Loucy (cell line): ENCODE measurements at regions not wholly inside any gene's neighbourhood (a gene's known extent, or its start where the extent isn't known, plus 50 kb on each side); places are given as distances from the start of the nearest gene placed in this dataset.

ENCODE experiments used
- CTCF ChIP-seq: fragments of 200-600 bp; sonication (generic); conservative IDR thresholded peaks from 2 replicates; pipeline ENCODE4 v1.5.1; 2014; ENCODE audit warnings: mild to moderate bottlenecking, antibody characterized with exemption, low read length
- EZH2phosphoT487 ChIP-seq: fragments of 200-600 bp; IDR thresholded peaks from 2 replicates; pipeline ENCODE4 v1.6.1; 2018; ENCODE audit warnings: antibody characterized with exemption, mild to moderate bottlenecking, moderate library complexity, borderline replicate concordance

DNA sequence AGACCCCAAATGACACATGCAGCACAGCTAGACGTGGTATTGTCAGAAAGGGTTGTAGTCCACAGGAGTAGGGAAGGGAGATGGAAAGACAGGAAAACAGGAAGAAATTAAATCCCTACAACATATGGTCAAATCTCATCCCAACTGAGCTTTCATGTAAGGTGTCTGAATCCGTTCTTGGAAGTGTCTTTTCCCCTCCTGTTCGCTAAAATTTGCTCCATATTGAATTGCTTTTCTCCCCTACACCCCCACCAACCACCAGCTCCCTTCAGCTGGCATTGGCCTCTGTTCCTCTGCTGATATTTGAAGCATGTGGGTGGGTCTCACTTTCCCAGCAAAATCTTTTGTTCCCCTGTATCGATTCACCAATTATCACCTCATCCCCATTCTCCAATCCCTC, 376.2 kb upstream of the WWC1 start:
- no peak for TF ChIP-seq CTCF
- no peak for TF ChIP-seq EZH2phosphoT487
